Daoy (cell line): ENCODE measurements at regions not wholly inside any gene's neighbourhood (a gene's known extent, or its start where the extent isn't known, plus 50 kb on each side); places are given as distances from the start of the nearest gene placed in this dataset.

Source experiments
- DNase-seq: peaks from one replicate; pipeline ENCODE4 v3.0.0-alpha.2; 2015; ENCODE audit warnings: low read depth

- no peak for DNase-seq
These were observed 167.4 kb downstream of the ICE1 start for GRCh38 chr5:5589857-5590256.

- DNase-seq = no peak
These were observed 166.7 kb downstream of the ICE1 start for GRCh38 chr5:5588887-5589826.

GRCh38 chr5:5588386-5588785, 165.9 kb downstream of the ICE1 start:
- DNase-seq = no peak

GRCh38 chr5:5587474-5587873, 165.0 kb downstream of the ICE1 start:
- DNase-seq = no peak

- DNase-seq = no peak
These were observed 164.2 kb downstream of the ICE1 start for GRCh38 chr5:5586721-5587120.

- DNase-seq = no peak
These were observed 163.4 kb downstream of the ICE1 start for GRCh38 chr5:5585751-5586341.

- no peak for DNase-seq
These were observed 162.3 kb downstream of the ICE1 start for GRCh38 chr5:5584751-5585150.

- no peak for DNase-seq
These were observed 161.8 kb downstream of the ICE1 start for GRCh38 chr5:5584236-5584745.

- DNase-seq = no peak
These were observed 161.4 kb downstream of the ICE1 start for GRCh38 chr5:5583832-5584231.

GRCh38 chr5:5583023-5583765, 160.7 kb downstream of the ICE1 start:
- no peak for DNase-seq

- no peak for DNase-seq
These were observed 158.6 kb downstream of the ICE1 start for GRCh38 chr5:5581080-5581479.

- no peak for DNase-seq
These were observed 154.3 kb downstream of the ICE1 start for GRCh38 chr5:5576744-5577143.

- DNase-seq = no peak
These were observed 153.0 kb downstream of the ICE1 start for GRCh38 chr5:5575461-5575860.

GRCh38 chr5:5573798-5574380, 151.4 kb downstream of the ICE1 start:
- DNase-seq = no peak

GRCh38 chr5:5572976-5573797, 150.7 kb downstream of the ICE1 start:
- no peak for DNase-seq

- peak; percentile 61 for DNase-seq
These were observed 149.8 kb downstream of the ICE1 start for GRCh38 chr5:5572010-5572865.

- DNase-seq = no peak
These were observed 148.2 kb downstream of the ICE1 start for GRCh38 chr5:5570646-5571045.

- no peak for DNase-seq
These were observed 142.4 kb downstream of the ICE1 start for GRCh38 chr5:5564898-5565297.

GRCh38 chr5:5560016-5560415, 137.5 kb downstream of the ICE1 start:
- no peak for DNase-seq
